ENCODE measurements at regions not wholly inside any gene's neighbourhood (a gene's known extent, or its start where the extent isn't known, plus 50 kb on each side); places are given as distances from the start of the nearest gene placed in this dataset.

DNA sequence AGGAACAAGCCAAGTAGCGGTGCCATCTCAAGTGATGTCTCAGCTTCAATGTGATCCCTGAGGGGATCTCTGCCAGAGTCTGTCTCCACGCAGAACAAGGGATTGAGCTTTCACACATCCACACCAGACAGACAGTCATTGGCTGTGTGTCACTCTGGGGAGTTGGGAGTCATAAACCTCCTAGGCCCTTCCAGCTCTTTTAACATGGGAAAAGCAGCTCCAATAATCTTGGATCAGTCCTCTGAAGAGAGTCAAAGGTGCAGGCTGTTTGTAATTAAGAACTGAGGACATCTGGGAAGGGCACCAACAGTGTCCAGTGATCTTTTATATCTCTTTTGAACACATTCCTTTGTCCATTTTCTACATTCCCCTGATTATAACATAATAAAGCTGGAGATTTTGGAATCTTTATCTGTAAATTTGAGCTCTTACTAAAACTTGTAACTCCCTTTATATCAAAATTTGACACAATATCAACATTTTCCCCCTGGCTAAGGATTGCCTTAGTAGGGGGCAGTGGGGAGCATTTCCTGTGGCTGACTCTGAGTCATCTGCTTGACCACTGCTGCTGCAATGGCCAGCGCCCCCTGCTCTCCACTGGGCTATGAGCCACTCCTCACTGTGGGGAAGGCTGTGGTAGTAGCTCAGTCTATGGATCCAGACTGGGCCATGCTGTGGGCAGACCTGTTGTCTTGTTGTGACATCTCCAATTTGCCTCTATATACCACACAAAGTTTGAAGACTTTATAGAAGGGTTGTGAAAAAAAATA is 284.4 kb downstream of the OSTF1 start:
- DNase-seq (ENCODE audit: unreplicated experiment) = no peak
- intact Hi-C loops (cut with micrococcal nuclease) = no loop called here
- H3K4me1 Mint-ChIP-seq (ENCODE audit: insufficient read depth, unreplicated experiment) = no peaks in the 10 kb centered on the region
- H3K27ac Mint-ChIP-seq (ENCODE audit: low read depth, unreplicated experiment) = no peak overlapping the region
- BruUV-seq (replicated peaks) = no TSS peak
- TF ChIP-seq, protein P1, sequence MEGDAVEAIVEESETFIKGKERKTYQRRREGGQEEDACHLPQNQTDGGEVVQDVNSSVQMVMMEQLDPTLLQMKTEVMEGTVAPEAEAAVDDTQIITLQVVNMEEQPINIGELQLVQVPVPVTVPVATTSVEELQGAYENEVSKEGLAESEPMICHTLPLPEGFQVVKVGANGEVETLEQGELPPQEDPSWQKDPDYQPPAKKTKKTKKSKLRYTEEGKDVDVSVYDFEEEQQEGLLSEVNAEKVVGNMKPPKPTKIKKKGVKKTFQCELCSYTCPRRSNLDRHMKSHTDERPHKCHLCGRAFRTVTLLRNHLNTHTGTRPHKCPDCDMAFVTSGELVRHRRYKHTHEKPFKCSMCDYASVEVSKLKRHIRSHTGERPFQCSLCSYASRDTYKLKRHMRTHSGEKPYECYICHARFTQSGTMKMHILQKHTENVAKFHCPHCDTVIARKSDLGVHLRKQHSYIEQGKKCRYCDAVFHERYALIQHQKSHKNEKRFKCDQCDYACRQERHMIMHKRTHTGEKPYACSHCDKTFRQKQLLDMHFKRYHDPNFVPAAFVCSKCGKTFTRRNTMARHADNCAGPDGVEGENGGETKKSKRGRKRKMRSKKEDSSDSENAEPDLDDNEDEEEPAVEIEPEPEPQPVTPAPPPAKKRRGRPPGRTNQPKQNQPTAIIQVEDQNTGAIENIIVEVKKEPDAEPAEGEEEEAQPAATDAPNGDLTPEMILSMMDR (IDR thresholded peaks at IDR 0.05; ENCODE audit: unreplicated experiment) = no peak
- no peaks in the 10 kb centered on the region for H3K36me3 Mint-ChIP-seq (ENCODE audit: insufficient read depth, unreplicated experiment)
- ChIA-PET POLR2A (no interaction called here), CTCF (interaction anchor here (0.5 kb wide), 1 partner anchor 448 kb away, joined by 3 read pairs; no protein-coding TSS in a partner anchor)
- H3K27me3 Mint-ChIP-seq (ENCODE audit: insufficient read depth, unreplicated experiment) = no peaks in the 10 kb centered on the region
- no peak overlapping the region for H3K4me3 Mint-ChIP-seq (ENCODE audit: unreplicated experiment)
- peaks cover 44% of the 10 kb centered on the region for H3K9me3 Mint-ChIP-seq (ENCODE audit: unreplicated experiment)

DNA sequence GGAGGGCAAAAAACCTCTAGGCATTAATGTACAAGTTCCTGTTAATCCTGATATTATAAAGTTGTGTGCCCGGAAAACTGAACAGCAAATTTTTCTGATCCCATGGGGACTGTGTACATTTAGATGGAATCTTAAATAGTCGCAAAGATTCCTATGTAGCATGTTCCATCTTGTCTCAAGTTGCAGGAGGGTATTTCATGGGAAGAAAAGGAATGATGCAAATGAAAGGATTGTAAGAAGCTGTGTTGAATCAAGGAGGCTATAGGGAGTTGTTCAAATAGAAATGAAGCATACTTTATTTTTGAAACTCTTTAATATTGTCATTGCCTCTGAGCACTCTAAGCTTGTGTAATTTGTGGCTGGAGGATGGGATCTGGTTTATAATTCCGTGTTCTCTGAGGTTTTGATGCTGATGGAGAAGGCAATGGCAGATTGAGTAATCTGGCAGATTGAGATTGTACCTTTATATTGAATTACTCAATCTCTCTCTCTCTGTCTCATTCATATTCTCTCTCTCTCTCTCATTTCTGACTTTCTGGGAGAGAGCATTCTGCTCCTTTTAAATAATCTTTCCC is 288.5 kb downstream of the OSTF1 start:
- no TSS peak for BruUV-seq (replicated peaks)
- no peak for DNase-seq (ENCODE audit: unreplicated experiment)
- no peak overlapping the region for H3K27ac Mint-ChIP-seq (ENCODE audit: low read depth, unreplicated experiment)
- H3K9me3 Mint-ChIP-seq (ENCODE audit: unreplicated experiment) = peaks cover 45% of the 10 kb centered on the region
- CTCF ChIA-PET = no interaction called here
- intact Hi-C loops (cut with micrococcal nuclease) = no loop called here
- H3K4me1 Mint-ChIP-seq (ENCODE audit: insufficient read depth, unreplicated experiment) = no peaks in the 10 kb centered on the region
- TF ChIP-seq, protein P1 (IDR thresholded peaks at IDR 0.05; ENCODE audit: unreplicated experiment) = no peak
- POLR2A ChIA-PET = no interaction called here
- no peaks in the 10 kb centered on the region for H3K27me3 Mint-ChIP-seq (ENCODE audit: insufficient read depth, unreplicated experiment)
- H3K36me3 Mint-ChIP-seq (ENCODE audit: insufficient read depth, unreplicated experiment) = no peaks in the 10 kb centered on the region
- no peak overlapping the region for H3K4me3 Mint-ChIP-seq (ENCODE audit: unreplicated experiment)

DNA sequence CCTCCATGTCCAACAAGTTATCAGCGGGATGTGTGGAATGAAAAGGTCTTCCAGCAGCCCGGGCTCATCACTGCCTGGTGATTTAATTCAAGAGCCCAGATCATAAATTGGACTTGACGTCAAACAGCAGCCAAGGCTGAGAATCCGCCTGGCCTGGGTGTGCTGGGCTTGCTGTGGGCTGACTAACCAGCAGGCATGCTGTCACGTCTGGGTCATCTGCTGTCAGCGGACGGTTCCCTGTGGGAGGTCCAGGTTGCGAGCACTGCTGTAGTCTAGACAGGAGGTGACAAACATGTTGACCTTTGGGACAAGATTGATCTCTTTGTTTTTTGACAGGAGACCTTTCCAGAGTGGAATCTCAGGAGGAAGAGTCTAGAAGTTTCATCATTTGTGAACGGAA is 289.7 kb downstream of the OSTF1 start:
- H3K27ac Mint-ChIP-seq (ENCODE audit: low read depth, unreplicated experiment) = no peak overlapping the region
- no TSS peak for BruUV-seq (replicated peaks)
- no peaks in the 10 kb centered on the region for H3K4me1 Mint-ChIP-seq (ENCODE audit: insufficient read depth, unreplicated experiment)

DNA sequence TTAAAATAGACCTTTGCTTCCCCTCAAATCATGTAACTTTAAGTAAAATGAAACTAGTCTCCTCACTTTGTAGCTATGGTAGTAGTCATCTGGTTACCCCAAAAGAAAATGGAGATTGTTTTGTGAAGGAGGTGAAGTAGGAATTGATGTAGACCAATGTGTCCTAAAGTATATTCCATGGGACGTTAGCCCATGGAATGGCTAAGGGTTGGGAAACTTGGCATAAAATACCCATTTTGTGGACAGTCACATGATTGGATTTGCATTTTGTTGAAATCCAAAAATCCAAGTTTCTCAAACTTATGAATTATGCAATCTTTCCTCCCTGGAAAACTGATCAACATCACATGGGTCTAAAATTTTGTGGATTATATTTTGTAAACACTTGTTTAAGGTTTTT is 290.6 kb downstream of the OSTF1 start:
- intact Hi-C loops (cut with micrococcal nuclease) = no loop called here
- no TSS peak for BruUV-seq (replicated peaks)
- peaks cover 45% of the 10 kb centered on the region for H3K9me3 Mint-ChIP-seq (ENCODE audit: unreplicated experiment)
- H3K27me3 Mint-ChIP-seq (ENCODE audit: insufficient read depth, unreplicated experiment) = no peaks in the 10 kb centered on the region
- H3K27ac Mint-ChIP-seq (ENCODE audit: low read depth, unreplicated experiment) = no peak overlapping the region
- H3K4me1 Mint-ChIP-seq (ENCODE audit: insufficient read depth, unreplicated experiment) = no peaks in the 10 kb centered on the region
- DNase-seq (ENCODE audit: unreplicated experiment) = no peak
- no peaks in the 10 kb centered on the region for H3K36me3 Mint-ChIP-seq (ENCODE audit: insufficient read depth, unreplicated experiment)
- TF ChIP-seq, protein P1 (IDR thresholded peaks at IDR 0.05; ENCODE audit: unreplicated experiment) = no peak
- no peak overlapping the region for H3K4me3 Mint-ChIP-seq (ENCODE audit: unreplicated experiment)
- POLR2A ChIA-PET = interaction anchor here (1.1 kb wide), 1 partner anchor 13 kb away, joined by 3 read pairs; no protein-coding TSS in a partner anchor
- CTCF ChIA-PET = interaction anchor here (0.6 to 0.7 kb wide), 2 partner anchors 193 to 376 kb away, joined by 3 read pairs; no protein-coding TSS in a partner anchor

More for the DNA sequence above, 289.7 kb downstream of the OSTF1 start:
- intact Hi-C loops (cut with micrococcal nuclease) = no loop called here
- TF ChIP-seq, protein P1 (IDR thresholded peaks at IDR 0.05; ENCODE audit: unreplicated experiment) = no peak
- DNase-seq (ENCODE audit: unreplicated experiment) = no peak
- CTCF ChIA-PET = no interaction called here
- Mint-ChIP-seq H3K4me3 (ENCODE audit: unreplicated experiment) (no peak overlapping the region), H3K36me3 (ENCODE audit: insufficient read depth, unreplicated experiment) (no peaks in the 10 kb centered on the region), H3K27me3 (ENCODE audit: insufficient read depth, unreplicated experiment) (no peaks in the 10 kb centered on the region), H3K9me3 (ENCODE audit: unreplicated experiment) (peaks cover 53% of the 10 kb centered on the region)
- POLR2A ChIA-PET = interaction anchor here (1.1 kb wide), 1 partner anchor 14 kb away, joined by 3 read pairs; no protein-coding TSS in a partner anchor

Measured in MCF 10A (cell line).